ENCODE measurements at regions not wholly inside any gene's neighbourhood (a gene's known extent, or its start where the extent isn't known, plus 50 kb on each side); places are given as distances from the start of the nearest gene placed in this dataset.

DNA sequence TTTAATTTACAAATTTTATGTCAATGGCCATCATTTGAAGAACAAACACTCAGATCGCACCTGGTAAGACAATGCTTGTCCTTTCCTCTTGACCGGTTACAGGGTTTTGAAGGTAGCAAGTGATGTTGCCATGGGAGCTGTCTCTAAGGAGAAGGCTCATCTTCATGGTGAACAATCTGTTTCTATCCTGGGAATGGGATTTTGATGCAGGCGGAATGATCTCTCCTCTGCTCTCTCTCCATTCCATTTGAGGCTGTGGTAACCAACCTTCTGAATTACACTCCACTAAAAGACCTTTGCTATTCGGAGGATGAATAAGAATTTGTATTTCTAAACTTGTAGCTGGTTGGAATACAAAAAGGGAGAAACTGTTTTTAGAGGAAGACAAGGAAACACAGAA, 57.9 kb upstream of the SLC5A9 start:
- TF ChIP-seq POLR2A (IDR thresholded peaks at IDR 0.05): no peak
- TF ChIP-seq, protein P1, sequence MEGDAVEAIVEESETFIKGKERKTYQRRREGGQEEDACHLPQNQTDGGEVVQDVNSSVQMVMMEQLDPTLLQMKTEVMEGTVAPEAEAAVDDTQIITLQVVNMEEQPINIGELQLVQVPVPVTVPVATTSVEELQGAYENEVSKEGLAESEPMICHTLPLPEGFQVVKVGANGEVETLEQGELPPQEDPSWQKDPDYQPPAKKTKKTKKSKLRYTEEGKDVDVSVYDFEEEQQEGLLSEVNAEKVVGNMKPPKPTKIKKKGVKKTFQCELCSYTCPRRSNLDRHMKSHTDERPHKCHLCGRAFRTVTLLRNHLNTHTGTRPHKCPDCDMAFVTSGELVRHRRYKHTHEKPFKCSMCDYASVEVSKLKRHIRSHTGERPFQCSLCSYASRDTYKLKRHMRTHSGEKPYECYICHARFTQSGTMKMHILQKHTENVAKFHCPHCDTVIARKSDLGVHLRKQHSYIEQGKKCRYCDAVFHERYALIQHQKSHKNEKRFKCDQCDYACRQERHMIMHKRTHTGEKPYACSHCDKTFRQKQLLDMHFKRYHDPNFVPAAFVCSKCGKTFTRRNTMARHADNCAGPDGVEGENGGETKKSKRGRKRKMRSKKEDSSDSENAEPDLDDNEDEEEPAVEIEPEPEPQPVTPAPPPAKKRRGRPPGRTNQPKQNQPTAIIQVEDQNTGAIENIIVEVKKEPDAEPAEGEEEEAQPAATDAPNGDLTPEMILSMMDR (IDR thresholded peaks at IDR 0.05): no peak
- no peak overlapping the region for H3K4me3 ChIP-seq
- no peaks in the 10 kb centered on the region for H3K9me3 ChIP-seq
- H3K27me3 ChIP-seq: no peaks in the 10 kb centered on the region
- intact Hi-C loops (cut with DNase I; ENCODE audit: low total_unique reads): no loop called here
- no peaks in the 10 kb centered on the region for H3K4me1 ChIP-seq
- 89 to 91% methylated on average over 4 of the region's 4 CpGs for WGBS, 2 donors
- no peak overlapping the region for H3K27ac ChIP-seq
- DNase-seq: no peak
- no peaks in the 10 kb centered on the region for H3K36me3 ChIP-seq (ENCODE audit: low read depth, missing control alignments)

DNA sequence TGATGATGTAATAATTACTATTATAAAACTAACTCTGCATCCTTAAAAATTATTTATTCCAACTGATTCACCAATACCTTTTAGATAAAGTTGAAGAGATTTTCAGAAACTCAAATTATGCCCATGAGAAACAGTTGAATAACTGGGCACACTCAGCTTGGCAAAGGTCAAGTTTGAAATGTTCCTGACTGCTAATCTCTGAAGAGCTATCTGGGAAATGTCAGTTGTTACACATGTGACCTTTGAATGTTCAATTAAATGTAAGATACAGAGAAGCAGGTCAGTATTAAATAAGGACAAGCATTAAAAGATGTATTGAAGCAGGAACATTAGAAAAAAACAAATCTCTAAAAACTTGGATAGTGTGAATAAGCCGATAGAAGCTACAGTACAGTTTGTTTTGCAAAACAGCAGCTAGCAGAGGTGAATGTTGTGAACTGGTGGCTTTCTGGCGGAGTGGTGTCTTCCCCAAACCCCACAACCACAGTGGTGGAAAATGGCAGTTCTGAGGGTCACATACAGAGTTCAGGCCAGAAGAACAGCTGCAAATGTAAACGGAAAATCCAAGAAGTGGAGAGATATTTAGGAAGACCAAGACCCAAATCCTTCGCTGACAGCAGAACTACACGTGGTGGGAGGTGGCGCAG, 61.9 kb upstream of the SLC5A9 start:
- no peaks in the 10 kb centered on the region for H3K9me3 ChIP-seq
- H3K36me3 ChIP-seq (ENCODE audit: low read depth, missing control alignments): no peaks in the 10 kb centered on the region
- H3K27ac ChIP-seq: no peak overlapping the region
- no peak for TF ChIP-seq POLR2A (IDR thresholded peaks at IDR 0.05)
- TF ChIP-seq, protein P1 (IDR thresholded peaks at IDR 0.05): no peak
- DNase-seq: no peak
- H3K4me3 ChIP-seq: no peak overlapping the region
- no peaks in the 10 kb centered on the region for H3K4me1 ChIP-seq
- no peaks in the 10 kb centered on the region for H3K27me3 ChIP-seq
- WGBS, 2 donors: 62 to 69% methylated on average over 6 of the region's 6 CpGs
- intact Hi-C loops (cut with DNase I; ENCODE audit: low total_unique reads): no loop called here

DNA sequence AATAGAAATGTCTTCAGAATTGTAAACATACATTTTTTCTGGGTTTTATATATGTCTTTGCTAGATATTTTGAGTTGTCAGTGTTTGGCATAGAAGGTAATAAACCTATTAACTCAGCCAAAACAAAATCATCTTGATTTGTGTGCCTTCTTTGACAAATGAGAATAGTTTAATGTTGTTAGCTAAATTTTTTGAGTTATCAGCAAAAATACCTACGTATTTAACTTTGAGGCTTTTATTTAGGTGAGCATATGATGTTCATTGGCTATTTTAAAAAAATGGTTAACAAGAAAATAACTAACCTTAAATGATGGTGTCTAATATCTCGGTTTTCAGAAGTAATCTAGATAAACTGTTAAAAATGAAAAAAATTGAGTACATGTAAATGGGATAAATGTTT, 83.2 kb upstream of the SLC5A9 start:
- no peaks in the 10 kb centered on the region for H3K36me3 ChIP-seq (ENCODE audit: low read depth, missing control alignments)
- H3K4me1 ChIP-seq: no peaks in the 10 kb centered on the region
- intact Hi-C loops (cut with DNase I; ENCODE audit: low total_unique reads): no loop called here
- H3K9me3 ChIP-seq: no peaks in the 10 kb centered on the region
- no peak overlapping the region for H3K27ac ChIP-seq
- no peak overlapping the region for H3K4me3 ChIP-seq
- DNase-seq: no peak
- H3K27me3 ChIP-seq: no peaks in the 10 kb centered on the region
- TF ChIP-seq, protein P1 (IDR thresholded peaks at IDR 0.05): no peak
- no peak for TF ChIP-seq POLR2A (IDR thresholded peaks at IDR 0.05)
- 86 to 89% methylated on average over 2 of the region's 2 CpGs for WGBS, 2 donors

DNA sequence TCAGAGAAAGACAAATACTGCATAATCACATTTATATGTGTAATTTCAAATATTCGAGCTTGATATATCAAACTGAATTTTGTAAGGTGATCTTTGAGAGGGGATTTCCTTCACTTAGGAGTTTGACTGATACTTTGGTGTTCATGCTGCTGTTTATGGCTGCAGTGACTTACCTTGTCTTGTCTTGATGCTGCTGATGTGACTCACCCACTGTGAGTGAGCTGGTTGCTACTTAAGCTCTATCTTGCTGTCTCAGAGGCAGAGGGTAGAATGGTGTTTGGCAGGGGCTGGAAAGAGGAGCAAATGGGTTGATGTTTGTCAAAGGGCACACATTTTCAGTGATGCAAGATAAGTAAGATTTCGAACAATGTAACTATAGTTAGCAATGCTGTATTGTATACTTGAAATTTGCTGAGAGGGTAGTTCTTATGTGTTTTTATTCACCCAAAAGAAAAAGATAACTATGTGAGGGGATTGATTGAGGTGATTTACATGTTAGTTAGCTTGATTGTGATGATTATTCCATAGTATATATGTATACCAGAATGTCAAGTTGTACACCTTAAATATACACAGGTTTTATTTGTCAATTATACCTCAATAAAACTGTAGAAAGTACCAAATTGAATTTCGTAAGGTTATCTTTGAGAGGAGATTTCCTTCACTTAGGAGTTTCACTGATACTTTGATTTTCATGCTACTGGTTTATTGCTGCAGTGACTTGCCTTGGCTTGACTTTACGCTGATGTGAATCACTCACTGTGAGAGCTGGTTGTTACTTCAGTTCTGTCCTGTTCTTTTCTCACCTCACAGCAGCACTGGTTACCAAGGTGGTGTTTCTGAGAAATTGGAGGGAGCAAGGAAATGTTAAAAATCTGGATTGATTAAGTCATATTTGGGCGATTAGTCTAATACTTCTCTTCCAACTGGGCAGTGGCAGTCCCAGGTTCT, 94.5 kb upstream of the SLC5A9 start:
- no peak overlapping the region for H3K4me3 ChIP-seq
- DNase-seq: no peak
- H3K27ac ChIP-seq: no peak overlapping the region
- no peaks in the 10 kb centered on the region for H3K27me3 ChIP-seq
- H3K9me3 ChIP-seq: no peaks in the 10 kb centered on the region
- 76 to 87% methylated on average over 5 of the region's 5 CpGs for WGBS, 2 donors
- H3K4me1 ChIP-seq: no peaks in the 10 kb centered on the region
- TF ChIP-seq, protein P1 (IDR thresholded peaks at IDR 0.05): no peak
- TF ChIP-seq POLR2A (IDR thresholded peaks at IDR 0.05): no peak
- intact Hi-C loops (cut with DNase I; ENCODE audit: low total_unique reads): no loop called here
- H3K36me3 ChIP-seq (ENCODE audit: low read depth, missing control alignments): no peaks in the 10 kb centered on the region
